ENCODE measurements at regions not wholly inside any gene's neighbourhood (a gene's known extent, or its start where the extent isn't known, plus 50 kb on each side); places are given as distances from the start of the nearest gene placed in this dataset.

DNA sequence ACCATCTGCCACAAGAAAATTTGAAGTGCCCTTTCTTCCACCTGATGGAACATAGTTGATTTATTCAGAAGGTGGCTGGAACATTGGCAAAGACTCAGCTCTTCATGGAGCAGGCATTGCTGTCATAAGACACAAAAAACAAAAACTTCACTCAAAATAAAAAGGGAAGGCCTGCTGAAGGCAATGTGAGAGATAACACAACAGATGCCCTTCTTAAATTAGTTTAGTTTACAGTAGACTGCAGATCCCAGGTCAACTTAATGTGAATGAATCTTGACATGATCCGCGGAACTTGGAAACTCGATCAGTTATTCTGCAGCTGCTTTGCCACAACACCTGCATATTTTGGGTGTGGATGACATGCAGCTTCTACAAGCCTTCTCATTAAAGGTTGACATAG is 159.8 kb upstream of the PLCXD3 start:
- TF ChIP-seq POLR2AphosphoS5 (IDR thresholded peaks at IDR 0.05; ENCODE audit: borderline replicate concordance, low read depth, low read length) (no peak), EZH2 (IDR thresholded peaks at IDR 0.05) (no peak), FOXP2 (optimal IDR thresholded peaks at IDR 0.05; ENCODE audit: control extremely low read depth, extremely low read length, insufficient read depth) (no peak)
